Pancreas (tissue), 10 donors: ENCODE measurements at regions not wholly inside any gene's neighbourhood (a gene's known extent, or its start where the extent isn't known, plus 50 kb on each side); places are given as distances from the start of the nearest gene placed in this dataset.

ENCODE experiments used
- ATAC-seq, 4 donors: fragments of 200-7000 bp; cut with Tn5 transposase; one replicate each; pipeline versions ENCODE4 v1.8.0 to v1.9.1; 2020; ENCODE audit warnings: mild to moderate bottlenecking in 4 of 4, moderate library complexity in 4 of 4
- DNase-seq, 6 donors: peaks; one replicate each; pipeline ENCODE4 v3.0.0-alpha.2; 2020
- FAIRE-seq: peaks from 2 replicates; lab custom pipeline; 2012; peaks lifted over from hg19 to GRCh38; lab: Jason Lieb, UNC
- H3K27ac ChIP-seq, 4 donors: fragments of 200-600 bp; sonication (generic); 1 replicate in 3 of 4; 2 replicates in 1 of 4; pipeline versions ENCODE4 v1.5.0 to v1.8.0; 2020
- H3K27me3 ChIP-seq, 4 donors: fragments of 200-600 bp; one replicate each; pipeline ENCODE4 v1.8.0; 2021
- H3K36me3 ChIP-seq, 3 donors: fragments of 200-600 bp; sonication (generic) in 1 of 3; one replicate each; pipeline versions ENCODE4 v1.5.0 to v1.8.0; 2020 to 2021
- H3K4me1 ChIP-seq, 3 donors: fragments of 200-600 bp; one replicate each; pipeline ENCODE4 v1.8.0; 2021
- H3K4me3 ChIP-seq, 4 donors: fragments of 200-600 bp; sonication (generic) in 2 of 4; one replicate each; pipeline versions ENCODE4 v1.5.0 to v1.8.0; 2020 to 2021
- H3K9me3 ChIP-seq, 4 donors: fragments of 200-600 bp; one replicate each; pipeline ENCODE4 v1.8.0; 2021
- CTCF ChIP-seq, 4 donors: fragments of 200-600 bp; sonication (generic) in 3 of 4; IDR thresholded peaks; one replicate each; pipeline versions ENCODE4 v1.5.0 to v1.8.0; 2021; ENCODE audit warnings: antibody characterized with exemption in 4 of 4
- WGBS, 2 donors: extraction: QIAGEN DNeasy Blood & Tissue Kit; methylation state at CpG; one replicate each; pipeline ENCODE4 v1.1.7; 2013; 5-methylcytosine and 5-hydroxymethylcytosine counted together
- intact Hi-C, 3 donors: fragments of 100-400 bp; cut with DNase I; formaldehyde crosslinking; loops; one replicate each; pipeline versions ENCODE4 v1.11.1 to v1.14.2; 2022
- donor health status: healthy with polysubstance abuse.
- donor health status: DM: no; HTN: no; CAD: no; lungs with moderate emphysema.
- donor health status: DM: no; HTN: no; CAD: no.
- donor health status: control.
- donor health status: control.
- donor health status: Bipolar disorder and iron deficiency.
- donor health status: DM: yes; HTN: yes; CAD: no.
- donor health status: DM: no; HTN: no; CAD: no.
- donor health status: DM: no; HTN: no; CAD: no.
- donor health status: DM: yes; HTN: yes; CAD: no.

DNA sequence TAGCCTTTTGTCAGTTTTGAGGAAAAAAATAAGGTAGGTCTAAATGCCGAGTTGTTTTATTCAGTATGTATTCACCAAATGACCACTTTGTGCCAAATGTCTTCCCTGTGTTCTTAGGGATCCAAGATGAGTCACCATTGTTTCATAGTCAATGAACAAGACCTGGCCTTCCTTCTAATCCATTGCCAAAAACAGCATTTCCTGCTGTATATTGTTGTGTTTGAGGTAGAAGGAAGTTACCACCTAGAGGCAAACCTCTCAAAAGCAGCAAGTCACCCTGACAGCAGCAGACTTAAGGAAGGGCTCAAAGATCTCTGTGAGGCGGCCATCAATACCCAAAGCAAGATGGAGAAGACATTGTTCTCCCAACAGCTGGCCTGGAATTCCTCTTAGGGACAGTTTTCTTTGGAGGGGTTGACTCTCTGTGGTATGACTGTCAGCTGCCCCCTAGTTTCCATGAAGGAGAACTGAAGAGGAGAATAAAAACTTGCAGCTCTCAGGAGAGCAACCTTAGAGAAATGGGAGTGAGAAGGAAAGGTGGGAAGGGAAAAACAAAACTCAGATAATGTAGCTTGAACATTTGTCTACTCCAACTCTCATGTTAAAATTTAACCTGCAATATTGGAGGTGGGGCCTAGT, 328.3 kb downstream of the LRATD1 start:
- DNase-seq: no peak
- no peak for FAIRE-seq
- Histone ChIP-seq H3K4me1 (no peaks in the 10 kb centered on the region), H3K4me3 (no peak overlapping the region), H3K36me3 (no peaks in the 10 kb centered on the region), H3K27me3 (no peaks in the 10 kb centered on the region), H3K27ac (no peak overlapping the region), H3K9me3 (no peaks in the 10 kb centered on the region)
- intact Hi-C loops: no loop called here
- no peak for ATAC-seq
- no peak for TF ChIP-seq CTCF (IDR thresholded peaks at IDR 0.05)
- WGBS, 2 donors: 93 to 95% methylated on average over 2 of the region's 2 CpGs

- FAIRE-seq: no peak
- intact Hi-C loops: no loop called here
- H3K4me3 ChIP-seq: no peak overlapping the region
- peak in 3 of 4 donors; percentile 32 to 84 (median 34) for ATAC-seq
- no peak for TF ChIP-seq CTCF (IDR thresholded peaks at IDR 0.05)
- WGBS, 2 donors: 21 to 32% methylated on average over 2 of the region's 2 CpGs
- no peaks in the 10 kb centered on the region for H3K36me3 ChIP-seq
- H3K27me3 ChIP-seq: no peaks in the 10 kb centered on the region
- H3K27ac ChIP-seq: no peak overlapping the region
- H3K9me3 ChIP-seq: no peaks in the 10 kb centered on the region
- H3K4me1 ChIP-seq: no peaks in the 10 kb centered on the region
- DNase-seq: no peak
Measured at GRCh38 chr2:14967729-14968128, 335.2 kb downstream of the LRATD1 start.

GRCh38 chr2:14975381-14975780, 342.9 kb downstream of the LRATD1 start:
- H3K9me3 ChIP-seq: no peaks in the 10 kb centered on the region
- no peak for TF ChIP-seq CTCF (IDR thresholded peaks at IDR 0.05)
- WGBS, 2 donors: 69 to 78% methylated on average over 2 of the region's 2 CpGs
- ATAC-seq: no peak
- no peak overlapping the region for H3K27ac ChIP-seq
- no peaks in the 10 kb centered on the region for H3K36me3 ChIP-seq
- DNase-seq: no peak
- H3K4me3 ChIP-seq: no peak overlapping the region
- intact Hi-C loops: no loop called here
- H3K4me1 ChIP-seq: no peaks in the 10 kb centered on the region
- H3K27me3 ChIP-seq: no peaks in the 10 kb centered on the region
- no peak for FAIRE-seq

- FAIRE-seq (no peak), DNase-seq (no peak), ATAC-seq (no peak)
- intact Hi-C loops: no loop called here
- 86 to 88% methylated on average over 1 of the region's 1 CpG for WGBS, 2 donors
- no peak overlapping the region for H3K4me3 ChIP-seq
- no peaks in the 10 kb centered on the region for H3K27me3 ChIP-seq
- H3K9me3 ChIP-seq: no peaks in the 10 kb centered on the region
- no peak for TF ChIP-seq CTCF (IDR thresholded peaks at IDR 0.05)
- H3K27ac ChIP-seq: no peak overlapping the region
- no peaks in the 10 kb centered on the region for H3K36me3 ChIP-seq
- no peaks in the 10 kb centered on the region for H3K4me1 ChIP-seq
Measured at GRCh38 chr2:14977021-14977420, 344.5 kb downstream of the LRATD1 start.

GRCh38 chr2:14978845-14979244, 346.3 kb downstream of the LRATD1 start:
- no peak for TF ChIP-seq CTCF (IDR thresholded peaks at IDR 0.05)
- no peak overlapping the region for H3K4me3 ChIP-seq
- H3K36me3 ChIP-seq: no peaks in the 10 kb centered on the region
- FAIRE-seq (no peak), DNase-seq (no peak), ATAC-seq (no peak)
- intact Hi-C loops: no loop called here
- H3K27ac ChIP-seq: no peak overlapping the region
- H3K27me3 ChIP-seq: no peaks in the 10 kb centered on the region
- H3K4me1 ChIP-seq: no peaks in the 10 kb centered on the region
- H3K9me3 ChIP-seq: no peaks in the 10 kb centered on the region
- WGBS, 2 donors: 83 to 86% methylated on average over 2 of the region's 2 CpGs
